IPS DF 4.7 (cell line): ENCODE measurements at regions not wholly inside any gene's neighbourhood (a gene's known extent, or its start where the extent isn't known, plus 50 kb on each side); places are given as distances from the start of the nearest gene placed in this dataset.

Source experiments
- DNase-seq: peaks from one replicate; pipeline ENCODE4 v3.0.0-alpha.2; 2013; ENCODE audit warnings: low spot score; ENCODE audit errors: extremely low read depth

- no peak for DNase-seq
These were observed 136.6 kb upstream of the FAM20C start for GRCh38 chr7:55690-56248.

GRCh38 chr7:56291-56913, 136.0 kb upstream of the FAM20C start:
- DNase-seq: no peak

- DNase-seq: no peak
These were observed 135.3 kb upstream of the FAM20C start for GRCh38 chr7:57071-57470.

GRCh38 chr7:57482-58255, 134.7 kb upstream of the FAM20C start:
- DNase-seq: no peak

GRCh38 chr7:58316-58715, 134.1 kb upstream of the FAM20C start:
- DNase-seq: no peak

GRCh38 chr7:59079-60016, 133.0 kb upstream of the FAM20C start:
- DNase-seq: no peak

- no peak for DNase-seq
These were observed 132.2 kb upstream of the FAM20C start for GRCh38 chr7:60017-60675.

- no peak for DNase-seq
These were observed 131.7 kb upstream of the FAM20C start for GRCh38 chr7:60706-61105.

GRCh38 chr7:61111-61510, 131.3 kb upstream of the FAM20C start:
- no peak for DNase-seq

- DNase-seq: no peak
These were observed 130.6 kb upstream of the FAM20C start for GRCh38 chr7:61576-62360.

GRCh38 chr7:62361-63116, 129.8 kb upstream of the FAM20C start:
- no peak for DNase-seq

GRCh38 chr7:63117-63480, 129.3 kb upstream of the FAM20C start:
- DNase-seq: no peak

- no peak for DNase-seq
These were observed 128.8 kb upstream of the FAM20C start for GRCh38 chr7:63521-64021.

- no peak for DNase-seq
These were observed 128.1 kb upstream of the FAM20C start for GRCh38 chr7:64098-64915.

GRCh38 chr7:64916-65341, 127.4 kb upstream of the FAM20C start:
- no peak for DNase-seq

- no peak for DNase-seq
These were observed 126.8 kb upstream of the FAM20C start for GRCh38 chr7:65554-65953.

GRCh38 chr7:66296-66695, 126.1 kb upstream of the FAM20C start:
- no peak for DNase-seq

GRCh38 chr7:66741-67140, 125.6 kb upstream of the FAM20C start:
- DNase-seq: no peak
